OCI-LY7 (cell line): ENCODE measurements at regions not wholly inside any gene's neighbourhood (a gene's known extent, or its start where the extent isn't known, plus 50 kb on each side); places are given as distances from the start of the nearest gene placed in this dataset.

ENCODE experiments used
- CTCF ChIP-seq: fragments of 200-600 bp; sonication (generic); conservative IDR thresholded peaks from 2 replicates; pipeline ENCODE4 v1.5.1; 2014; ENCODE audit warnings: mild to moderate bottlenecking, antibody characterized with exemption, low read length, moderate library complexity, mixed read lengths
- EZH2phosphoT487 ChIP-seq: fragments of 200-600 bp; sonication (generic); IDR thresholded peaks from 2 replicates; pipeline ENCODE4 v1.6.1; 2018; ENCODE audit warnings: low read depth, borderline replicate concordance, mild to moderate bottlenecking, mixed run types, antibody characterized with exemption, low read length, moderate library complexity, mixed read lengths

GRCh38 chr1:232319072-232319471 lies 310.9 kb downstream of the SIPA1L2 start:
- TF ChIP-seq CTCF (no peak), EZH2phosphoT487 (no peak)
